HG03439 (cell line): ENCODE measurements at regions not wholly inside any gene's neighbourhood (a gene's known extent, or its start where the extent isn't known, plus 50 kb on each side); places are given as distances from the start of the nearest gene placed in this dataset.

ENCODE experiments used
- ATAC-seq: cut with Tn5 transposase; IDR thresholded peaks from one replicate; pipeline ENCODE4 v1.9.1; 2021; ENCODE audit warnings: mild to moderate bottlenecking, moderate library complexity; ENCODE audit not compliant: unreplicated experiment

DNA sequence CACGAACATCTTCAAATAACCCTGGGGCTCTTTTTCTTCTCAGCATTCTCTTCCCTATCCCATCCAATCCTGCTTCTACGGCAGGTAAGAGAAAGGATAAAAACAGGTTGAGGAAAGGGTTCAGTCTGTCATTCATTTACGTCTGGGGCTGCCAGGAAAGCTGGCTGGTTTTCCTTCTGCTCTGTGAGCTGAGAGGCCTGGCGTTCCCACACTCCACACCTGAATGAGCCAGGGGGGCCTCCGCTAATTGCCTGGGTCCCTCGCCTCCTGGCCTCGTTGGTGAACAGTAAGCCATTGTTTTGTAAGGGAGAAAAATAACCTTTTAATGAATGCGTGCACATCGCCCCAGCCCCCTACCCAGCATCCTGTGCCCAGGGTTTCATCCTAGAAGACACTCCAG lies 70.8 kb upstream of the SIM2 start:
- ATAC-seq, result no peak

DNA sequence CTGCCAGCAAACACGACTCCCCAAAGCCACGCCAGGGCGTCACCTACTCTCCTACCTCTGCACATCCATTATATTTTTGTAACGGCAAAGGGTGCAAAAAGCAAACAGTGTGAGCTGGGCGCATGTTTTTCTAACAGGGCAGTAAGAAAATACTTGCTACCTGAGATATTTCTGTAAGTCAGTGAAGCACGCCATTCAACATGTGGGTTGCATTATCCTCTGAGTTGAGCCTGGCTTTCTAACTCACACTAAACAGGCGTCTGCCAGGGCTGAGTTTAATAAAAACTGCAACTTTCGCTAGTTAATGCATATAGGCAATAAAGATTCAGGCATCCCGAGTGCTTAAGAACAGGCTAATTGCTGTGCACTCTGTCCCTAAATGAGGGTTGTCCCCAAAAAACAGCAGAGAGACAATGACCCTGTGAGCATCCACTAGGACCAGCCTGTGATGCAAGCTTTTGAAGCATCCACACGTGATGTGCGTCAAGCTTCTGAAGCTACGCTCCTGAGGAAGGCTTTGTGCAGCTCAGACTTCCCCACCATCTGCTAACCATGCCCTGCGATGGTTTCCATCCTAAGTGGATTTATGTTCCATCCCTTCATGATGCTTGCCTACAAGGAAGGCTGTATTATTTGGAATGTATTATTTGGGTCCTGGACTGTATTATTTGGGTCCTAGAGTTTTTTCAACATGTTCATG lies 70.0 kb upstream of the SIM2 start:
- ATAC-seq, result no peak

DNA sequence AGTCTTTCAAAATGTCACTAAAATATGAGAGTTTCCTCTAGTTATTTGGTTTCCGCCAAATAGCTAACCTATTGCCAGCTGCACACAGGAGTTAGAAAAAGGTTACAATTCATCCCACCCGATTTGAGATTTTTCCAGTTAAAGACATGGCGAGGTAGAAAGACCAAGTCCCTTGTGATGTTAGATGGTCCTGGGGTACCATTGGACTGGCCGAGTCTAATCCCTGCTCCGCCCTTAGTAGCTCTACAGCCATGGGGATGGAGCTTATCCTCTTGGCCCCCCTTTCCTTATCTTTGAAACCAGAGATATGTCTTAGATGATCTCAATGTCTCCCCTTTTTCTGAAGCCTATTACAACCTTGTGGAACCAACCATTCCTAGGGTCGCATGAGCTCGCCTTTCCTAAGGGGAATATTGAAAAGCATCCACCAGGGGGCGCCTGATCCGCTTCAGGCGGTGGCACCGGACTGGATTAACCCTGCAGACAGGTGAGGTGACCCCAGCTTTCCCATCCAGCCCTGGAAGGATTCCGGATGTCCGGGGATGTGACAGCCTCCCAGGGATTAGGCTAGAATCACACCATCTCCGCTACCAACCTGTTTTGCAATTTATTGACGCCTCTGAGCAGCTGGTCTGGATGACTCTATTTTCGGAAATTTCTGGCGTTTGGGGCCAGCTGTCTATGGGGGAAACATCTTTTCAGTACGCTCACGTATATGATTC lies 68.3 kb upstream of the SIM2 start:
- ATAC-seq, result no peak

DNA sequence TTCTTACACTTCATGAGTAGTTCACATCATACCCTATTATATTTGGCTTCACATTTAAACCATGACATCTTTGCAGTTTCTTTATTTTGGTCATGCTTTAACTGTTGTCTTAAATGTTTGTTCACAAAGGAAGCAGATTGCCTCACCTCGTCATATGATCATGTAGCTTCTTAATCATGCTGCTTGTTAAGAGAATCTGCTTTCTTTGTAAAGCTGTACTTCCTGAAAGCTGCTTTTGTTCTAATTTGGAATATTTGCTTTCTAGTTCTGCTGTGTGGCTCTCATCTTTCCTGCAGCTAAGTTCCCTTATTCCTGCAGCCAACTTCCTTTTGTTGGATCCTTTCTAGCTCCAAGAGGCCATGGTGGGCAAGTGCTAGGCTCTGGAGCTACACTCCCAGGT lies 62.9 kb upstream of the SIM2 start:
- no peak for ATAC-seq

DNA sequence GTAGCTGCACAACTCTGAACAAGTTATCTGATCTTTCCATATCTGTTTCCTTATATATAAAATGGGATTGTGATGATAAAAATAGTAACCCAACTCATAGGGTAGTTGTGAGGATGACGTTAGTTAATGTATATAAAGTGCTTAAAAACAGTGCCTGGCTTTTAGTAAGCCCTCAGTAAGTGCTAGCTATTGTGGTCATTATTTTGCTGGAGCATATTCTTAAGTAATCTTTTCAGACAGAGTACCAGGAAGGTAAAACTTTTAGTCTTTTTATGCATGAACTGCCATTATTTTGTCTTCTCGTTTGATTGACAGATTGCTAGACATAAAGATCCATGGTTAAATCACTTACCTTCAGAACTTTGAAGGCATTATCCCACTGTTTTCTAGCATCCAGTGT lies 62.5 kb upstream of the SIM2 start:
- no peak for ATAC-seq

DNA sequence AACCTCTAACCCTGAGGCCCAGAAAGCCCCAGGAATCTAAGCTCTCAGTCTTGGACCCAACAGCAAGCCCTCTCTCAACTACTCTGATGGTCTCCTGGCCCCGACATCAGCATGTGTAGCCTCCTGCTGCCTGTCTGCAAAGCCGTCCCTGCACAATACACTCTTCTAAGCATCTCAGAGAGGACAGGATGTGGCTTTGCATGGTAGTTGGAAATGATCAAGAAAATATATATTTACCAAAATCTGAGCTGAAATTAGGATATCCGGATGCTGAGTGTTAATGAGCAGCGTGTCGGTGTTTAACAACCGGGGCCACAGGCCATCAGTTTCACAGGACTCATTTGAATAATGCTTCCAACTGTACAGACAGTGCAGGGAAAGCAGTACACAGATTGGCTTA lies 59.1 kb upstream of the SIM2 start:
- no peak for ATAC-seq

DNA sequence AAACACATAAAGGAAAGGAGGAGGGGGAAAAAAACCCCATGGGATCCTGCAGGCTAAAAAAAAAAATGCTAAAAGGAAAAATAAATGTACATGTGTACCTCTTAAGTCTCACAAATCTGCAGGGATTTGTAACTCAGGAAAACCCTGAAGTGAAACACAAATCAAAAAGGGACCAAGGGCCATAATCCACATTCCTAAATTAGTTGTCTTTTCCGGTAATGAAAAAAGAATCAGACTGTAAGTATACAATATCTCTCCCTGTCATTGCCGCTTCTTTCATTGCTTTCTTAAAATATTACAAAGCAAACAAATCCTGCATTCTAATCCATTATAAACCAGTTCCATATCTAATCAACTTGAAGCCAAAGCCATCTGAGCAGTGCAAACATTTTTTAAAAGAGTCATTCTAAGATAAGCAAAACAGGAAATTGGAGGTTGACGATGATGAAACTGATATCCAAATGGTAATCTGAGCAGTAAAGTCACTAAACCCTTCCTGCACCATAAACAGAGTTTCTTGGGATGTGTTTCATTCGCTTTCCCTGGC lies 58.7 kb upstream of the SIM2 start:
- no peak for ATAC-seq

DNA sequence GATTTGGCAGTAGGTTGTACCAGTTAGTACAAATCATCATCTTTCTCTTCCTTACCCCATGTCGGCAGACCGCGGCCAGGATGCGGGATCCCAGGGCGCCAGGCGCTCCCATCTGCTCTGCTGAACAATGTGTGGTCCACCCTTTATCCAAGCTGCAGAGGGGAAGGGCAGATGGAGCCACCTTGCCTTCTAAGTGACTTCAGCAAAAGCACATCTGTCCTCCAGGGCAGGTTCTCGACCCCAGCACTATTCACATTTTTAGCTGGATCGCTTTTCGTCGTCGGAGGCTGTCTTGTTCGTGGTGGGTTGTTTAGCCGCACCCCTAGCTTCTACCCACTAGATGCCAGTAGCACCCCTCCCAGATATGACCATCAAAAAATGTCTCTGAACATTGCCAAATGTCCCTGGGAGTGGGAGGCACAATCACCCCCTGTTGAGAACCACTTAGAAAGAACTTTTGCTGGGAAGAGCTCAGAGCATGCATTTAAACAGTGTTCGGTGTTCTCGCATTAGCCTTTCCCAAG lies 58.1 kb upstream of the SIM2 start:
- no peak for ATAC-seq

DNA sequence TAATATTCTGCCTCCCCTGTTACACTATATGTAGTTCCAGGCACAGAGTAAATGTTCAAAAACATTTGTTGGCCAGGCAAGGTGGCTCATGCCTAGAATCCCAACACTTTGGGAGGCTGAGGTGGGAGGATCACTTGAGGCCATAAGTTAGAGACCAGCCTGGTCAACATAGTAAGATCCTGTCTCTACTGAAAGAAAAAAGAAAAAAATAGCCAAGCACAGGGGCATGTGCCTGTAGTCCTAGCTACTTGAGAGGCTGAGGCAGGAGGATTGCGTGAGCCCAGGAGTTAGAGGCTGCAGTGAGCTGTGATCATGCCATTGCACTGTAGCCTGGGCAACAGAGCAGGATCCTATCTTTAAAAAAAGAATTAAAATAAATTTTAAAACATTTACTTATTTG lies 57.6 kb upstream of the SIM2 start:
- no peak for ATAC-seq

DNA sequence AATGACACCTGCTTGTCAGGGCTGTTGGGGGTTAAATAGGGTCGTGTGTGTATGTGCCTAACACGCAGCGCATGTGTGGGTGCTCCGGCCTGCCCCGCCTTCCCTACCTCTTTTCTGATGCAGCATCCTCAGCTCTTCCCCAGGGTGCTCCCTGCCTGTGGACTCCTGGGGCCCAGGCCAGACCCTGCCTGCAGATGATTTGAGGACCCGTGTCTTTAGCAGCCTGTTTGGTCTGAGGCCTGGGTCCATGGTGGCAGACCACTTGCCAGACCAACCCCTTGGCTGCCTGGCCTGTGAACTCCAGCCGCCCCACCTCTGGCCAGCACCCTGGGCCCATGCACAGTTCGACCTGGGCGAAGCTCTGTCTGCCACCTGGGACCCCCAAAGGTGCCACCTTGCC lies 57.0 kb upstream of the SIM2 start:
- ATAC-seq, result no peak

DNA sequence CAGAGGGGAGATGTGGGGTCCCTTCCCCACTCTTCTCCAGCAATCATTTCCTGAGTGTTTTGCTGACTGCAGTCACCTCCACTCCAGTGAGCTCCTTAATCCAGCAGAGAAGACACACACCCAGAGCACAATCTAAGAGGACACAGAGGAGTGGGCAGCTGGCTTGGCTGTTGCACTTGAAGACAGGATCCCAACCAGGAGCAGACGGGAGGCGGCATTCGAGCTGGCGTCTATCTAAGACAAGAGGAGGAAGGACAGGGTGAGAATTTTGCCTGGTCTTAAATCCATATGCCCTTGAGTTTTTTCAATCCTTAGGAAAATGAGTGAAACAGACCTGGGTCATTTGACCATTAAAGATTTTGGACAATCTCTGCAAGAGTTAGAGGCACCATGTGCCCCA lies 56.1 kb upstream of the SIM2 start:
- no peak for ATAC-seq

DNA sequence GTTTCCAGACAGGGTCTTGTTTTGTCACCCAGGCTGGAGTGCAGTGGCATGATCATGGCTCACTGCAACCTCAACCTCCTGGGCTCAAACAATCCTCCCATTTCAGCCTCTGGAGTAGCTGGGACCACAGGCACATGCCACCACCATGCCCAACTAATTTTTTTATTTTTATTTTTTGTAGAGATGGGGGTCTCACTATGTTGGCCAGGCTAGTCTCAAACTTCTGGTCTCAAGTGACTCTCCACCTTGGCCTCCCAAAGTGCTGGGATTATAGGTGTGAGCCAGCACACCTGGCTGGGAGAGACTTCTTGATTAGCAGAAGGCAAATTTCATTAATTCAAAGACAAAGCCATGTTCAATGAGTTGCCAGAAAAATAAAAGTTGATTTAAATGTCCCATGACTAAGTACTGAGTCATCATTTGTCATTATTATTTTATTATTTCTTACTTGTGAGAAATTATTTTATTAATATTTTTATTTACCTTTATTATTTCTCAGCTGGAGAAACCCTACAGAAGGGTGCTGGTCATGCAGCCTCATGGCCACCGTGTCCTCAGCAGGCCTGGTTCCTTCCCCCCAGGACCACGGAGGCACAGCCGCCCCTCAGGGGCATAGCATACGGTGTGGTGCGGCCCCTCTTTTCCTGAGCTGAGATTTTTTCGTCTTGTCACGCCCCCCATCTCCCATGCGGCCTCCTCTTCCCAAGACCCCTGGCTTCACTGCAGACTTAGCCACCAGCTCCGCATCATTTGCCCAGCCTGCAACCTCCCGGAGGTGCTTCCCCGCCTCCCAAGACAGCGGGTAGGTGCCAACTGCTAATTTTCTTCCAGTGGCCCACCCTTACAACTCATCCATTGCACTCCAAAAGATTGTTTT lies 55.3 kb upstream of the SIM2 start:
- ATAC-seq, result no peak

DNA sequence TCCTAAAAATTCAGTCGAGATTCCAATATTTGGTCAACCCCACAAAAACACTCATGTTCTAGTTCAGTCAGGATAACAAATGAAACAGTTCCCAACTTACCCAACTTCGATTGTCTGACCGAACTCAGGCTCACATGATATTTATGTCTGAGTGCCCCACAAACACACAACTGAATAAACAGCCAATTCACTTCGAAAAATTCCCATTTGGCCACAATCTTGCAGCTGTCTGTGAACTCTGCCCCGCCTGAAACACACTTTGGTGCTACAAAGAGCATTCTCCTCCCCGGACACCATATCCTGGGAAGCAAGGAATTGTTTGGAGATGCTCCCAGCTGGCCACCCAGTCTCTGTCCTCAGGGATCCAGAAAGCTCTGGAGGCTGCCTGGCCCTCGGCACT lies 52.9 kb upstream of the SIM2 start:
- ATAC-seq, result no peak

DNA sequence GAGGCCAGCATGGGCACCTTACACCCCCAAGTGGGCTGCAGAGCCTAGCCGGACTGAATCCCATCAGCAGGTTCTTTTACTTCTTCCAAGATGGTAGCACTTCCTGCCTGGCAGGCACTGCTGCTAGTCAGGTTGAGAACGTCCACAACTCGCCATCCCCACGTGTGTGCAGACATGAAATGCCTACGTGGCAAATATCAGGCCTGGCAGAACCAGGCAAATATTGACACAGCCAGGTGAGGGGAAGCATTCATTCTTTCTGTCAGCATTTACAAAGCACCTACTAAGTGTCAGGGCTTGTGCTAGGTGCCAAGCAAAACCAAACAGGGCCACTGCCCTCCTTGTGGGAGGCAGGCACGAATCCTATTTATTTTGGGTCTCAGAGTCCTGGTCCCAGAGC lies 52.3 kb upstream of the SIM2 start:
- ATAC-seq, result no peak

DNA sequence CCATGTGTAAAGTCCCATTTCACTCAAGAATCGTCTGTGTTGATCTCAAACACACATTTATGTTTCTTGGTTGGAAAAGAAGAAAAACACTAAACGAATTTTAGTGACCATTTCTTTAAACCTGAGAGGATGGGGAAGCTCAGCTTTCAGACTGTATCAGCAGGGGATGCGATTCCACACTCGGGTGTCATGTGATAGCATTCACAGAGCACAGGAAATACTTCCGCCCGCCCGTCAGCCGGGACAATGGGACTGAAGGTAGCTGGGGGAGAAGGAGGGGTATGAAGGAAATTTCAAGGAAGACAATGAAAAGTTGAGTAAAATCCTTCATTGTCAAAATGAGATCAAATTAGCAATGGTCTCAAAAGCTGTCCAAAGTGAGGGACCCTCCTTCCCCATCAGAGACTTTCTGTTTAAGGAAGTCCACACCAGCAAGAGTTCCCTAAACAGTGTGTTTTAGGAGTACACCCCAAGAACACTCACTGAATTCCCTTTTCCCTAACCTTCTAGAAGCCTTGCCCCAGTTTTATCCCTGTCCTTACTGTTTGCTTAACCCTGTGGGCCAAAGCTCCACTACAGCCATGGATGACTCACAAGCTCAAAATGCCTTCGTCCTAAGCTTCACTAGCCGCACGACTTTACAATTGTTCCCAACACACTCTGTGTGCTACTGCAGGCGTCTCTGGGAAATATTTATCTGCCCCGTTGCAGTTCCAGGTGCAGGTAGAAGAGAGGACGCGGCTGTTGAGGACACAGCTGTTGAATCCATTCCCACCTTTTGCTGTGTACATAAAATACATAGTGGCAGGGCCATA lies 51.4 kb upstream of the SIM2 start:
- no peak for ATAC-seq
